Stomach (tissue), 8 donors: ENCODE measurements at regions not wholly inside any gene's neighbourhood (a gene's known extent, or its start where the extent isn't known, plus 50 kb on each side); places are given as distances from the start of the nearest gene placed in this dataset.
A peak's percentile ranks its signal among the peaks of the same experiment; 100 is the strongest.

Experiments
- DNase-seq, 2 donors: peaks; one replicate each; pipeline versions ENCODE4 v3.0.0 to v3.0.0-alpha.2; 2013 to 2019
- H3K27ac ChIP-seq, 5 donors: fragments of 200-600 bp in 4 of 5; sonication (generic) in 4 of 5; one replicate each; pipeline ENCODE4 v1.5.1; 2013 to 2019; ENCODE audit warnings: mild to moderate bottlenecking in 1 of 5, moderate library complexity in 1 of 5
- H3K27me3 ChIP-seq, 3 donors: fragments of 200-600 bp; sonication (generic); one replicate each; pipeline ENCODE4 v1.5.1; 2017 to 2019; ENCODE audit warnings: mixed run types in 1 of 3
- H3K36me3 ChIP-seq, 4 donors: fragments of 200-600 bp; sonication (generic); 1 replicate in 3 of 4; 2 replicates in 1 of 4; pipeline ENCODE4 v1.5.1; 2016 to 2019
- H3K4me1 ChIP-seq, 4 donors: fragments of 200-600 bp; sonication (generic); one replicate each; pipeline ENCODE4 v1.5.1; 2016 to 2019
- H3K4me3 ChIP-seq, 4 donors: fragments of 200-600 bp; sonication (generic) in 3 of 4; one replicate each; pipeline ENCODE4 v1.5.1; 2016 to 2019; ENCODE audit warnings: mild to moderate bottlenecking in 1 of 4
- H3K9me3 ChIP-seq, 4 donors: fragments of 200-600 bp; sonication (generic); one replicate each; pipeline ENCODE4 v1.5.1; 2016 to 2019
- EP300 ChIP-seq: sonication (generic); formaldehyde crosslinking; IDR thresholded peaks from one replicate; pipeline ENCODE4 v1.6.1; 2017; ENCODE audit warnings: antibody characterized with exemption
- POLR2A ChIP-seq, 4 donors: fragments of 450-650 bp; IDR thresholded peaks; one replicate each; pipeline ENCODE4 v1.6.1; 2016; ENCODE audit warnings: antibody characterized with exemption in 4 of 4, control low read depth in 2 of 4, mild to moderate bottlenecking in 1 of 4, moderate library complexity in 1 of 4
- POLR2AphosphoS5 ChIP-seq, 3 donors: sonication (generic); formaldehyde crosslinking; IDR thresholded peaks; one replicate each; pipeline ENCODE4 v1.6.1; 2016; ENCODE audit warnings: antibody characterized with exemption in 3 of 3
- WGBS, 5 donors: extraction: QIAGEN DNeasy Blood & Tissue Kit in 3 of 5; methylation state at CpG; one replicate each; pipeline versions ENCODE4 v1.1.5 to v1.1.7; 2013 to 2018; 5-methylcytosine and 5-hydroxymethylcytosine counted together
- intact Hi-C: fragments of 100-400 bp; cut with DNase I; formaldehyde crosslinking; loops from one replicate; pipeline ENCODE4 v1.15.1; 2023; ENCODE audit warnings: low total_unique reads
- TF ChIP-seq, protein P1 (sequence below), 7 experiments: fragments of 450-650 bp in 4 of 7; fragments of 200-600 bp in 3 of 7; sonication (generic) in 3 of 7; IDR thresholded peaks; one replicate each; pipeline ENCODE4 v1.5.1; 2016 to 2019; ENCODE audit warnings: antibody characterized with exemption in 7 of 7, control low read depth in 2 of 7, mild to moderate bottlenecking in 1 of 7
- donor health status: healthy with polysubstance abuse.
- donor health status: Bipolar disorder and iron deficiency.
- donor health status: healthy.

DNA sequence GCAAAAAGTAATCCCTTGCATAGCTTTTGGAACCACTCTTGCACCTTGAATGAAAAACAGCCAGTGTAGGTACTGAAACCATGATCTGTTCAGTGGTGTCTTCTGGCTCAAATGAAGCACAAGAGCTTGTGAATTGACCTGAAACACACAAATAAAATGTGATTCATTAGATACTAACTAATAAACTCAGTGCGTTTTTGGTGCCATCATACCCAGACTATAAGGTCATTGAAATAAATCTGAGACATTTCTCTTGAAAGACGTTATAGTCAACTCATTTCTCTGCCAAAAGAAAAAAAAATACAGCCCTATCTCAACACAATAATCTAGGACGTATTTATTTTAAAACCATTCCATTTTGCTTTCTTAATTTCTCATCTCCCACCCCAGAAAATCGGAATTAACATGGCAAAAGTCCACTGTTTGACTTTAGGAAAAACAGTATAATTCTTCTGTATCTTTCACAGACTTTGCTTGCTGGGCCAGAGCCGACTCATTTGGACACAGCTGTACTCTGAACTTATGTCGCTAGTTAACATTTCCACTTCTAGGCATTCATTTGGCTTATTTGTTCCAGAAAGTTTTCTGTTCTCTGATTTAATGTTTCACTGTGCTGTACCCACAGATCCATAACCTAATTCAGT, 284.9 kb upstream of the TBL1XR1 start:
- DNase-seq = peak in 1 of 2 donors; percentile 39
- H3K9me3 ChIP-seq = peaks cover 0 to 4% (median 0%) of the 10 kb centered on the region in 4 donors
- no peaks in the 10 kb centered on the region for H3K27me3 ChIP-seq
- TF ChIP-seq EP300 = no peak
- no peak for TF ChIP-seq POLR2AphosphoS5 (IDR thresholded peaks at IDR 0.05)
- no peak for TF ChIP-seq POLR2A (IDR thresholded peaks at IDR 0.05)
- TF ChIP-seq, protein P1, sequence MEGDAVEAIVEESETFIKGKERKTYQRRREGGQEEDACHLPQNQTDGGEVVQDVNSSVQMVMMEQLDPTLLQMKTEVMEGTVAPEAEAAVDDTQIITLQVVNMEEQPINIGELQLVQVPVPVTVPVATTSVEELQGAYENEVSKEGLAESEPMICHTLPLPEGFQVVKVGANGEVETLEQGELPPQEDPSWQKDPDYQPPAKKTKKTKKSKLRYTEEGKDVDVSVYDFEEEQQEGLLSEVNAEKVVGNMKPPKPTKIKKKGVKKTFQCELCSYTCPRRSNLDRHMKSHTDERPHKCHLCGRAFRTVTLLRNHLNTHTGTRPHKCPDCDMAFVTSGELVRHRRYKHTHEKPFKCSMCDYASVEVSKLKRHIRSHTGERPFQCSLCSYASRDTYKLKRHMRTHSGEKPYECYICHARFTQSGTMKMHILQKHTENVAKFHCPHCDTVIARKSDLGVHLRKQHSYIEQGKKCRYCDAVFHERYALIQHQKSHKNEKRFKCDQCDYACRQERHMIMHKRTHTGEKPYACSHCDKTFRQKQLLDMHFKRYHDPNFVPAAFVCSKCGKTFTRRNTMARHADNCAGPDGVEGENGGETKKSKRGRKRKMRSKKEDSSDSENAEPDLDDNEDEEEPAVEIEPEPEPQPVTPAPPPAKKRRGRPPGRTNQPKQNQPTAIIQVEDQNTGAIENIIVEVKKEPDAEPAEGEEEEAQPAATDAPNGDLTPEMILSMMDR (IDR thresholded peaks at IDR 0.05) = no peak
- no peak overlapping the region for H3K4me3 ChIP-seq
- peaks cover 21 to 55% (median 37%) of the 10 kb centered on the region in 4 donors for H3K4me1 ChIP-seq
- intact Hi-C loops = no loop called here
- H3K36me3 ChIP-seq = no peaks in the 10 kb centered on the region
- WGBS, 5 donors = 39 to 60% (median 43%) methylated on average over 6 of the region's 6 CpGs
- H3K27ac ChIP-seq = peak overlapping the region in 4 of 5 donors; percentile 26 to 49 (median 40)

DNA sequence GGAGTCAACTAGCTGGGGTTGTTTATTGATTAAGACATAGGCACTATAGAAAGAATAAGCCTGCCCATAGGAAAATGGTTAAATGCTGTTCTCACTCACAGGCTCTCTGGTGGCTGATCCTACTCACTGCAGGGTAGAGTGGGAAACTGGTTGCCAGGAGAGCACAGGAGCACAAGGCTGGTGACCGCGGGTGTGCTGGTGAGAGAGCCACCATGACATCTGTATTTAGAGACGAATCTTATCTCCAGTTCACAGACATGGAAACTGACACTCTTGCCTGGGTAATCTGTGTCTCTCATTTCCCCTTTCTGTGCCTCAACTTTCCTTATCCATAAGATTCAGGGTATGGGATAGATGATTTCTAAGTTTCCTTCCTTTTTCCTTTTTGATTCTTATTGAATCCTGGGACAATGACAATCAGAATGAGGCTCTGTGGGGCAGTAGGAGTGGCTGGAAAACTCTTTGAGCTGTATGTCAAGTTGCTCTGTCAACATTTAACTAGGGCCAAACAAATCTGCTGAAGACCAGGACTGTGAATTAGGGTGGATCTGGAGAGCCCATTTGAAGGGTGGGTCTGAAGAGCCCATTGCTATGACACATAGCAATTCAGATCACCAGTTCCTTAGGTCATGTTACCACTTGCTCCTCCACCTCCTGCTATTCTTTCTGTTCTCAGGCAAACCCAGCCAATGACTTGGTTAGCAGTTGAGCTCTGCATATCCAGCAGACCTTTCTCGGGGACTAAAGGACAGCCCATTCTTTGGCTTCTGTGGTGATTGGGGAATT, 286.1 kb upstream of the TBL1XR1 start:
- DNase-seq = no peak
- H3K27me3 ChIP-seq = no peaks in the 10 kb centered on the region
- H3K4me1 ChIP-seq = peaks cover 12 to 52% (median 35%) of the 10 kb centered on the region in 4 donors
- 62 to 82% (median 75%) methylated on average over 4 of the region's 4 CpGs for WGBS, 5 donors
- TF ChIP-seq, protein P1 (IDR thresholded peaks at IDR 0.05) = peak in 1 of 7 experiments; percentile 21
- TF ChIP-seq POLR2A (IDR thresholded peaks at IDR 0.05) = no peak
- TF ChIP-seq EP300 = no peak
- TF ChIP-seq POLR2AphosphoS5 (IDR thresholded peaks at IDR 0.05) = no peak
- H3K27ac ChIP-seq = no peak overlapping the region
- intact Hi-C loops = no loop called here
- no peaks in the 10 kb centered on the region for H3K36me3 ChIP-seq
- peaks cover 0 to 4% (median 0%) of the 10 kb centered on the region in 4 donors for H3K9me3 ChIP-seq
- no peak overlapping the region for H3K4me3 ChIP-seq

- Histone ChIP-seq H3K4me3 (no peak overlapping the region), H3K36me3 (no peaks in the 10 kb centered on the region), H3K27me3 (no peaks in the 10 kb centered on the region), H3K27ac (no peak overlapping the region), H3K4me1 (peaks cover 6 to 52% (median 31%) of the 10 kb centered on the region in 4 donors), H3K9me3 (peaks cover 0 to 4% (median 0%) of the 10 kb centered on the region in 4 donors)
- no peak for DNase-seq
- 83 to 90% (median 85%) methylated on average over 3 of the region's 3 CpGs for WGBS, 5 donors
- no peak for TF ChIP-seq POLR2AphosphoS5 (IDR thresholded peaks at IDR 0.05)
- TF ChIP-seq POLR2A (IDR thresholded peaks at IDR 0.05) = no peak
- TF ChIP-seq EP300 = no peak
- TF ChIP-seq, protein P1 (IDR thresholded peaks at IDR 0.05) = no peak
- intact Hi-C loops = no loop called here
Measured at GRCh38 chr3:177484206-177484605, 286.9 kb upstream of the TBL1XR1 start.

GRCh38 chr3:177484926-177485325, 287.6 kb upstream of the TBL1XR1 start:
- no peak for DNase-seq
- 90 to 98% (median 94%) methylated on average over 2 of the region's 2 CpGs for WGBS, 5 donors
- Histone ChIP-seq H3K36me3 (no peaks in the 10 kb centered on the region), H3K27me3 (no peaks in the 10 kb centered on the region), H3K27ac (no peak overlapping the region), H3K4me3 (no peak overlapping the region), H3K9me3 (peaks cover 0 to 4% (median 0%) of the 10 kb centered on the region in 4 donors), H3K4me1 (peaks cover 6 to 45% (median 26%) of the 10 kb centered on the region in 4 donors)
- TF ChIP-seq POLR2AphosphoS5 (IDR thresholded peaks at IDR 0.05) = no peak
- no peak for TF ChIP-seq POLR2A (IDR thresholded peaks at IDR 0.05)
- TF ChIP-seq, protein P1 (IDR thresholded peaks at IDR 0.05) = no peak
- TF ChIP-seq EP300 = no peak
- intact Hi-C loops = no loop called here
